ENCODE measurements at regions not wholly inside any gene's neighbourhood (a gene's known extent, or its start where the extent isn't known, plus 50 kb on each side); places are given as distances from the start of the nearest gene placed in this dataset.
"Not testable (repeated sequence)": the region's sequence is repeated elsewhere in the genome, so short reads cannot be mapped to it uniquely, and the experiment has no call there.

DNA sequence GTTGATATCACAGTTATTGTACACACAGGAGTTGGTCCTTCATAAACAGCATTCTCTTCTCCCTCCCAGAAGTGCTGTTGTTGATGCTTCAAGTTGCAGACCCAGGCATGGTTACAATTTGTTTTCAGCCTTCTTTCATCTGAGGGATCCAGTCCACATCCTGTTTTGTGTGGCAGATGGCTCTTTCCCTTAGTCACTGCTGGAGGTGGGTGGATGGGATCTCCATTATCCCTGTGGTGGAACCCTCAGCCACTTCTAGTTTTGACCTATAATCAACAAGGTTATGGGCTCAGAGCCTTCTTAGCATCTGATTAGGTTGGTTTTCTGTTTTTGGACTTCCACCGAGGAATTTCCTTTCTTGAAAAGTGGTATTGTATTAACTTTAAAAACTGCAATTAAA, 214.2 kb downstream of the SH2D4B start:
- no peak for DNase-seq

DNA sequence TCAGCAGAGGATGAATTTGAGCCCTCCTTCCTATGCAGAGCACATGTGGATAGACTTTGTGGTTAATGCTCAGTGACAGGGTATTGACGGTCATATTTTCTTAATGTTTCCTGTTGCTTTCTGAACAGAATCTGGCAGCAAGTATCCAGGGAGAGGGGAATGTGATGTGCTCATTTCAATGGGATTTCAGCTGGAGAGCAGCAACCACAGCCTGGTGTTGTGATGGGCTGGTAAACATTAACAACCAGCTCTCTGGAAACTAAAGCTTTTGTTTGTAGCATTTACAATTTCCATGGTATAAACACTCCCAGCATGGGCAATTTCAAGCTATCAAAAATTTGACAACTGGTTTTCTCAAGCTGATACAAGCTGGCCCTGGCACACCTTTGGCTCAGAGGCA, 215.9 kb downstream of the SH2D4B start:
- DNase-seq = no peak

DNA sequence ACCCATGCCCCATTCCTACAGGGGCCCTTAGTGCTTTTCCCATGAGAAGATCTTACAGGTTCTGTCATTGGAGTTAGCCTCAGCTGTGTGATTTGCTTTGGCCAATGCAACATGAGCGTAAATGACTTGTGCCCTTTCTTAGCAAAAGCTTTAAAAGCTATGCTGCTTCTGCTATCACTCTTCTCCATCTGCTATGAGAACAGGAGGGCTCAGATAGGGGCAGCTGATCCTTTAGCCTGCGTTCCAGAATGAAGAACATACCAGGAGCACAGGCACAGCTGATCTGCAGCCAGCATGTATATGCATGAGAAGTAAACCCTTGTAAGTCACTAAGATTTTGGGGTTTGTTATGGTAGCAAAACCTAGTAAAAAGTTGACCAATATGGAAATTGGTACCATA, 218.2 kb downstream of the SH2D4B start:
- DNase-seq = no peak

DNA sequence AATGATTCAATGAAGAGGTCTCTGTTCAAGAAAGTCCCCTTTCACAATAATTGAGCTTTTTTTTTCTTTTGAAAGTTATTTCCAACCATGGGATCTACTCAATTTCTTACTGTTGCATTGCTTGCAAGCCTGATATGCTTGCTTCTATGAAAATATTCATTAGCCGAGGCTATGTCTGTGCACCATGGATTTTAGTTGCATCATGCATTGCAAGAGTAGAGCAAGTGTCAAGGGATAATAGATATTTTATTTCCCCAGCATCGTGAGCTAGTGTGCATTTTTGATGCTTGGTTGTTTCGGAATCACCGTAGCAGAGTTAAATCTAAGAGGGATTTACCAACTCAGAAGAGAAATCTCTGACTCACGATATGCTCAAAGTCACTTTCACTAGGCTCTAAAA, 222.0 kb downstream of the SH2D4B start:
- DNase-seq = no peak

DNA sequence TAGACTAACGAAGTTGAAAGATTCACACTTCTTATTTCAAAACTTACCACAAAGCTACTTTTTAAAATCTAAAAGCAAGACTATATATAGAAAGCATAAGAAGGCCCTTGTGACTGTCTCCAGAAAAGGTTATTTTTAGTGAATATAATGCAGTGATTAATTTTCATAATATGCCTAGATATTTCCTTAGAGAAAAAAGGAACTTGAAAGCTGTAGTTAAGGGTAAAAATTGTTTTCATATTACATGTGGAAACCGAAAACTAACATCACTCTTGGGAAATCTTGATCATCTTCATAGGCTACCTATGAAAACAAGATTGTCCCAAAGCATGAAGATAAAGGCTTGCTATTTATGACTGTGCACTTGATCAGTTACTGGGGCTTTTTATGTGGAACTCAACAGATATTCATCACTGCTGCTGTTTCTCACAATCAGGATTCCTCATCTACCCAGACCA, 223.2 kb downstream of the SH2D4B start:
- DNase-seq = no peak

DNA sequence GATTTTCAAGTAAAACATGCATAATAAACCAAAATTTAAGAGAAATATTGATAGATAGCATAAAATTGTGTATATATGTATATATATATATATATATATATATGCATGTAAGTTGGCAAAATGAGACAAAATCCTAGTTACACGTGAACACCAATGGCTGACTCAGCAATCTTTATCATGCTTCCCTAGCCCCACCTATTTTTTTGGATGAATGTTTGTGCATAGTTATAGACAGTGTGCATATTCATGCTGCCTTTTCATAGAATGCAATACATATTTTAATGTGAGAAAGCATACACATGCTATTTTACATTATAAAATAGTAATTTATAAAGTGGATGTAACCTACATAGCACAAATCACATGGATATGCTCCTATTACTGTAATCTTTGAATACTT, 230.3 kb downstream of the SH2D4B start:
- no peak for DNase-seq

DNA sequence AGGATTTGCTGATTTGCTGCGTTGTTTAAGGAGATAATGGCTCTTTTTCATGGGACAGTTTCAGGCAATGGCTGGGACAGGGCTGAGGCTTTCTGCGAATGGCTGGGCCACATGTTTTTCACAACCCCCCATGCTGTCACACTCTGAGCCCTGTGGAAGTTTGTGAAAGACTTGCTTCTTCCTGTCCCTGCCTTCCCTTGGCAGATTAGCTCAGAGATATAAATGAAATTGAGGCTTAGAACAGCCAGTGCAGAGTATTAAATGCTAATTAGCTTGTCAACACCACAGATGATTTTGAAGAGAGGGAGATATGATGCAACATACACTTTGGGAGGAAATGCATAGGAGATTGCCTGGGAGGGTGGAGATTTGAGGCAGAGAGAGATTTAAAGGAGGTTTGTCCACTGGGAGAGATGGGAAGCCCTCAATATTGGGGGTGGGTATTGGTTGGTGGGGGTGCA, 232.0 kb downstream of the SH2D4B start:
- DNase-seq = no peak

DNA sequence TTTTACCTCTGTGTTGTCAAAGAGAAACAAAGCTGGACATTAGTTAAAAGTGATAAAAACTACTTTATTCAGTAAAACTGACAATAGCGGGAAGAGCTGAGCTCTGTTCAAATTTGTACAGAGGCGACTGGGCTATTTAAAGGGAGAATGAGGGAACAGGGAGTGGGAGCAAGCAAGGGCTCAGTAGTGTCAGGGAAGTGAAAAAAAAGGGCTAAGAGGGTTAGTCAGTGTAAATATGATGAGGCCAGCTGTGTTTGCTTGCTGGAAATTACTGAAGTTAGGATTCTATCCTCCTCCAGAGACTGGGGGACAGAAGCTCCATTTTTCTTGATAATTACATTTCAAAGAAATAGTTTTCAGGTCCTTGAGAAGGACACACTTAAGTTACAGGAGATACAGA, 232.5 kb downstream of the SH2D4B start:
- no peak for DNase-seq

DNA sequence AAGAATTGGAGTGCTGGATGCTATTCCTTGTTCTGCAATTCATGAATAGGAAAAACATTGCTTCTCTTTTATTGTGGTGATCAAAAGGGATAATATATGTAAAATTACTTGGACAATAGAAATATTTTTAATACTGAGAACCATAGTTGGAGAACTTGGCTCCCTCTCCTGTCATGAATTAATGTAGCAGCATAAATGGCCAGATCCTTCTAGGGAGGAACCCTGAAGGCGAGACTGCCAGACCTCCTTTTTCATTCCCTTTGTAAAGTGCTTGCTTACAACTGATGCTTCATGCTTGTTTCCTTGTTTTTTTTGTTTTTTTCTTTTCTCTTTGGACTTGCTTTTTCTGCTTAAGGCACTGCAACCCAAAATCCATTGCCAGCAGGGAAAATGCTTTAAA, 233.6 kb downstream of the SH2D4B start:
- no peak for DNase-seq

DNA sequence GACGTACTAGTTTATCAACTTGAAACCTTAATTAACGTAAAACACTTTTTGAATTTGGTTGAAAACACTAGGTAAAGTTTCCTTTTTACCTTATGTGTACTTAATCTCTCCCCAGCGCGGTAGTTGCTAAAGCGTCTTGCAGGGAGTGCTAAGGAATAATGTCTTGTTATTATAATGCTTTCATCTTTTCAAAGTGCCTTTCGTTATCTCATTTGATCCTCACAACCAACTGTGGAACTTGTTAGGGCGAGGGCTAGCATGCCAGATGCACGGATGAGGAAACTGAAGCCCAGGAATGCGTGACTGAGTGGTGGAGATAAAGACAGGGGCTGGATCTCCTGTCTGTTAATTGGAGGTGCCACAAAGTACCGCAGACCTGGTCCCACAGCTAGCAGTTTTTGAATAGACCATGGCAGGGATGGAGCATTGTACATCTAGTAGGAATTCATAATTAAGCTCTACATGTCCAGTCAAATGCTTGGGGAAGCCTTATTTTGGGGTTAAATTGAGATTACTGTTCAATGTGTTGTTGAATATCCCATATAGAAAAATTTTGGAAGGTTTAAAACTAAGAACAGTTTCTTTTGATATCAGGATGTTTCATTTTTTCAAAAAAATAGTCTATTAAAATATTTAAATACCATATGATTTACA, 234.3 kb downstream of the SH2D4B start:
- peak; percentile 67 for DNase-seq

DNA sequence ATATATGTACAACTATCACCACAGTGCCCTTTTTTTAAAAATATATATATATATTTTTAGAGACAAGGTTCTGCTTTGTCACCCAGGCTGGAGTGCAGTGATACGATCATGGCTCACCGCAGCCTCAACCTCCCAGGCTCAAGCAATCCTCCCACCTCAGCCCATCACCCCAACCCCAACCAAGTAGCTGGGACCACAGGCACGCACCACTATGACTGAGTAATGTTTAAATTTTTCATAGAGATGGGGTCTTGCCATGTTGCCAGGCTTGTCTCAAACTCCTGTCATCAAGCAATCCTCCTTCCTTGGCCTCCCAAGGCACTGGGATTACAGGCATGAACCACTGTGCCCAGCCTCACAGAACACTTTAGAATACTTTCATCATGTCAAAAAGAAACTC, 234.9 kb downstream of the SH2D4B start:
- no peak for DNase-seq

DNA sequence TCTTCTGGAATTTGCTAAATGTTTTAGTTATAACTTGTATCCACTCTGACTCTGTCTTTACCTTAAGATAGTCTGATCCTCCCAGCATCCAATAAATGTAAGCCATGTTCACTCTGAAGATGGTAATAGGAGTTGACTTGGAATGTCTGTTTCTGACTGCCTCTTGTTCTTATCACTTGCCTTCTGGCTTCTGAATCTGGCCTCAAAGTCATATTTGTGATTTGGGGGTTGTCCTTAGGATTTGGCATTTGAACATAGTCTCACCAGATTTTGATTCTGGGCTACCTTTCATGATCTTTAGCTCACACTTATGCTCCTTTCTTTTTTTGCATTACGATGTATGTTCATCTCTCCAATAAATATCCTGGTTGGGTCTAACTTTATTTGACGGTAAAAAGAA, 247.0 kb downstream of the SH2D4B start:
- no peak for DNase-seq

DNA sequence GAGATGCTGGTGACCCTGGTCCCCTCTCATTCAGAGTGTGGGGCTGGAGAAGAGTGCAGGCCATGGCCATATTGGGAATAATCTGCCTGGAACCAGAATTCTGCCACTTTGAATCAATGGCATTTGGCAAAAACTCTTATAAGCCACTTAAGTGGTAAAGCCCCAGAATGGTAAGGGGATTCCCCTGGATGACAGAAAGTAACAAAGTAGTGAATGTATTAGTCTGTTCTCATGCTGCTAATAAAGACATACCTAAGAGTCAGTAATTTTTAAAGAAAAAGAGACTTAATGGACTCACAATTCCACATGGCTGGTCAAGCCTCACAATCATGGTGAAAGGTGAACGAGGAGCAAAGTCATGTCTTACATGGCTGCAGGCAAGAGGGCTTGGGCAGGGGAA, 248.6 kb downstream of the SH2D4B start:
- DNase-seq = no peak

DNA sequence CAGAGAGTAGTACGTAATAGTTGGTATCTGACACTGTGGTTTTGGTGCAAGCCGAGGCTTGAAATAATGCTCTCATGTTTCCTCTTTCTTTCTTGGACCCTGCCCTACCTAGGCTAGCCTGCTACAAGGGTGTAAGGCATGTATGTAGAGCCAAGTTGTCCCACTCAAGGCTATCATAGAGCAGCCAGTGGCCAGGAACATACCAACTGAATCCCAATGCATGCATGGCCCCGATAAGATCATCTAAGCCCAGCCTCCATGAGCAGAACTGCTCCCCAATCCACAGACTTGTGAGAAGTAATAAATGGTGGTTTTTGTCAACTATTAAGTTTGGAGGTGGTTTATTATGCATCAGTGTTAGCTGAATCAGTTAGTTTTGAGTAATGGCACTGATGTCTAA, 250.2 kb downstream of the SH2D4B start:
- no peak for DNase-seq

DNA sequence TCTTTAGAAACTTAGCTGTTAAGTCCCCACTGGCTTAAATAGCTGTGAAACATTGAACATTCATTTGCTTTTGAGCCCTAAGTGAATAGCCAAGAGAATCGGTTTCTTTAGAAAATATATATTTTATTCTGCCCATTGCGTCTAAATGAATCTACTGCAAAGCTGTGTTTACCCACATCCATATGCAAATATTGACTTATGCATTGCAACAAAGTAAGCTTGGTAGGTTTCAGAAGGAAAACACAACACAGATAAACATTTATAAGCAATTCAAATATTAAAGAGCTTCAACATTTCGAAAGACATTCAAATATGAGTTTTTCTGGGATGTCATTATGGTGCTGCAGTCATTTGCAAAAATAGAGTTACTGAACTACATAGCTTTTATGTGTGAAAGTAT, 257.3 kb downstream of the SH2D4B start:
- no peak for DNase-seq

DNA sequence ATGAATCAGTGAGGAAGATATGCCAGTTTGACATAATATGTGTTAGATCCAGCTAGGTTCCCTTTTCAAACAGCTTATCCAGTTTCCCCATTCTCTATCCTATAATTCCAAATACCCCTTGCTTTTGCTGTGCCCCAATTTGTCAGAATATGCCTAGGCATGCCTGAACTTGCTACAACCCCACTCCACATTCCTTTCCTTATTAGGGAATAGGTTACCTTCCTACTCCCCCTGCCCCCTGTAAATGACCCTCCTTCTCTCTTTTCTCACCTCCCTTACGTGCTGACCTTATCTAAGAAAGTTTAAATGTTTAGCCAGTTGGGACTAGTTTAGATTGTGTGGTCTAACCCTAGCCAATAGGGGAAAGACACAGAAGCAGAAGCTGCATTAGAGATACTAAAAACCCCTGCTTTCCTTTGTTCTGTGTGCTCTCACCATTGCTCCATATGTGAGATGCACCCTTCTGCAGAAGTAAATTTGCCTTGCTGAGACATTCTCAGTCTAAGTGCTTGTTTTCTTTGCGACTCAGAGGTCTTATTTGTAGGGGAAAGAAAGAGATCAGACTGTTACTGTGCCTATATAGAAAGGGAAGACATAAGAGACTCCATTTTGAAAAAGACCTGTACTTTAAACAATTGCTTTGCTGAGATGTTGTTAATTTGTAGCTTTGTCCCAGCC, 267.8 kb downstream of the SH2D4B start:
- no peak for DNase-seq

DNA sequence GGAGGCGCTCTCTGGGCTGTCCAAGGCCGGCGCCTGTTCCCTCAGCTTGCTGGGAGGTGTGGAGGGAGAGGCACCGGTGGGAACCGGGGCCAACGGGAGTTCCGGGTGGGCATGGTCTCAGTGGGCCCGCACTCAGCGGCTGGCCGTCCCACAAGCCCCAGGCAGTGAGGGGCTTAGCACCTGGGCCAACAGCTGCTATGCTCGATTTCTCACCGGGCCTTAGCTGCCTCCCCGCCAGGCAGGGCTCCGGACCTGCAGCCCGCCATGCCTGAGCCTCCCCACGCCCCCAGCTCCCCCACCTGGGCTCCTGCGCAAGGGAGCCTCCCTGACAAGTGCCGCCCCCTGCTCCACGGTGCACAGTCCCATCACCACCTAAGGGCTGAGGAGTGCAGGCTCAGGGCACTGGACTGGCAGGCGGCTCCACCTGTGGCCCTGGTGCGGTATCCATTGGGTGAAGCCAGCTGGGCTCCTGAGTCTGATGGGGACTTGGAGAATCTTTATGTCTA, 276.5 kb downstream of the SH2D4B start:
- DNase-seq = no peak

DNA sequence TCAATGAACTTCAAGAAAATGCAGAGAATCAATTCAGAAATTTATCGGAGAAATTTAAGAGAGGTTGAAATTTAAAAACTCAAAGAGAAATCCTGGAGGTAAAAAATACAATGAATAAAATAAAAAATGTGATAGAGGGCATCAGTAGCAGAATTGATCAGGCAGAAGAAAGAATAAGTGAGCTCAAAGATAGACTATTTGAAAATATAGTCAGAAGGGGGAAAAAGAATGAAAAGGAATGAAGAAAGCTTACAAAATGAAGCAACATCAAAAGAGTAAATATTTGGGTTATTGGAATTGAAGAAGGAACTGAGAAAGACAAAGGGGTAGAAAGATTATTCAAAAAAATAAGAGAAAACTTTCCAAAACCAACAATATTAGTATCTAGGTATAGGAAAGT, 291.4 kb downstream of the SH2D4B start:
- DNase-seq = no peak

DNA sequence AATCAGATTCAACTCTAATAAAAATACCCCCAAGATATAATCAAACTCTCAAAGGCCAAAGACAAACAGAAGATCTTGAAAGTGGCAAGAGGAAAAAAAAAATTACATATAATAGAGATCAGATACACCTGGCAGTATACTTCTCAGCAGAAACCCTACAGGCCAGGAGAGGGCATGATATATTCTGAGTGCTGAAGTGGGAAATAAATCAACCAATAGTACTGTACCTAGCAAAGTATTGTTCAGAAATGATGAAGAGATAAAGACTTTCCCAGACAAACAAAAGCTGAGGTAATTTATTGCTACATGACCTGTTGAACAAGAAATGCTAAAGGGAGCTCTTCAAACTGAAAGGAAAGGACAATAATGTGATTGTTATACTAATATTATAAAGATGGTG, 291.9 kb downstream of the SH2D4B start:
- no peak for DNase-seq

DNA sequence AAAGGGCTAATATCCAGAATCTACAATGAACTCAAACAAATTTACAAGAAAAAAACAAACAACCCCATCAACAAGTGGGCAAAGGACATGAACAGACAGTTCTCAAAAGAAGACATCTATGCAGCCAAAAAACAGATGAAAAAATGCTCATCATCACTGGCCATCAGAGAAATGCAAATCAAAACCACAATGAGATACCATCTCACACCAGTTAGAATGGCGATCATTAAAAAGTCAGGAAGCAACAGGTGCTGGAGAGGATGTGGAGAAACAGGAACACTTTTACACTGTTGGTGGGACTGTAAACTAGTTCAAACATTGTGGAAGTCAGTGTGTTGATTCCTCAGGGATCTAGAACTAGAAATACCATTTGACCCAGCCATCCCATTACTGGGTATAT, 295.0 kb downstream of the SH2D4B start:
- DNase-seq = not testable (repeated sequence)

DNA sequence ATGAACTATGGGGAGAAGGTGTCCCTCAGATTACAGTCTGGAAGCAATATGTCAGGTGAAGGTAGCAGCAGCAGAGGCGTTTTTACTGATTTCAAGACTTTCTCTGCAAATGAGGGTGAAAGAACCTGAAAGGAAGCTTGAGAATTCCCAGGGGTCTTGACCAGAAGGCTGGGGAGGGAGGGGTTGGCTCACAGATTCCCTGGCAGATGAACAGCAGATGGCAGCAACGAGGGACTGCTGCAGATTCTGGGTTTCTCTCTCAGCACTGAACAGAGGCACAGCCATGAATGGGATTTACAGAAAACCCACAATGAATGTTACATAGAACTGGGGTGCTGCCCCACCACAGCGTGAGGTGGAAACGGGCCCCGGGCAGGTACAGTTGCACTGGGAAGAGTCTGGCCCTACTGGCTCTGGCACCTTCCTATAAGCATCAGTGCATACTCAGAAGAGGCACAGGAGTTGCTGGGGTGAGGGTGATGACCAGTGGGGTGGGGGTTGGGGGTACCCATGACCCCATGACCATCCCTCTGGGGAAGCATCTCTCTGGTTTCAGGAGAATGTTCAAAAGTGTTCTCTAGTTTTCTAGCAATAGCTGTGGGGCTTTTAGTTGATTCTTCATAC, 317.8 kb downstream of the SH2D4B start:
- peak; percentile 72 for DNase-seq

DNA sequence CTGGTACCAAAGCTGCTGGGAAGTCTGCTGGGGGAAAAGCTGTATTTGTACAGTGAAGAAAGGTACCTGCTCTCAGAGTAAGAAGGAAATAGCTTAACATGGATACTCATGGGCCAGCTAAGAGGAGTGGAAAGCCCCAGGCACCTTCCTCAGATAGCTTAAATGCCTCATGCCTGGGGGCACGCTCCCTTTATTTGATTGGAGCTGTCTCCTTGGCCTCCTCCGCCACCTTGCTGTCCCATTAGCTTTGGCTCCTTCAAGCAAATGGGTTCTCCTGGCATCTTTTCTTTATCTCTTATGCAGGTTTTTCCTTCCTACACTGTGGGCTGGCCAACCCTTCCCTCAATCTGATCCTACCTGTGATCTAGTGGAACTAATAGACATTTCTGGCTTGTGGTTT, 318.5 kb downstream of the SH2D4B start:
- peak; percentile 58 for DNase-seq

DNA sequence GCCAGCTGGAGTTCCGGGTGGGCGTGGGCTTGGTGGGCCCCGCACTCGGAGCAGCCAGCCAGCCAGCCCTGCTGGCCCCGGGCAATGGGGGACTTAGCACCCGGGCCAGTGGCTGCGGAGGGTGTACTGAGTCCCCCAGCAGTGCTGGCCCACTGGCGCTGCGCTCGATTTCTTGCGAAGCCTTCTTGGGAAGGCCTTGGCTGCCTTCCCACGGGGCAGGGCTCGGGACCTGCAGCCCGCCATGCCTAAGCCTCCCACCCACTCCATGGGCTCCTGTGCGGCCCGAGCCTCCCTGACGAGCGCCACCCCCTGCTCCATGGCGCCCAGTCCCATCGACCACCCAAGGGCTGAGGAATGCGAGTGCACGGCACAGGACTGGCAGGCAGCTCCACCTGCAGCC, 321.6 kb downstream of the SH2D4B start:
- DNase-seq = not testable (repeated sequence)

DNA sequence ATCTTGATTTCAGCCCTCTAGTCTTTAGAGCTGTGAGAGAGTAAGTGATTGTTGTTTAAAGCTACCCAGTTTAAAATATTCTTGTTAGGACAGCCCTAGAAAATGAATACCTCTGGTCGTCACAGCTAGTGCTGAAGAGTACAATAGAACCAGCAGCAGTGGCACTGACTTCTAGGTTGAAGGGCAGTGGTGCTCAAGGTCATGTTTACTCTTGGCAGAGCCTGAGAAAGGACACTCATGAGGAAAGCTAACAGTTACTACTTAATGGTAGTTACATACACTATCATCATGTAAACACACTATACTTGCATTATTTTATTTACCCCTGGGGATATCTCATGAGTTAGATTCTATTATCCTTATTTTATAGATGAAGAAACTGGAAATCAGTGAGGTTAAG, 323.0 kb downstream of the SH2D4B start:
- no peak for DNase-seq
